HEK293T (cell line): ENCODE measurements at regions not wholly inside any gene's neighbourhood (a gene's known extent, or its start where the extent isn't known, plus 50 kb on each side); places are given as distances from the start of the nearest gene placed in this dataset.

Source experiments
- ARNT ChIP-seq: fragments of 450-650 bp; IDR thresholded peaks from 2 replicates; pipeline ENCODE4 v1.6.1; 2017; ENCODE audit warnings: mild to moderate bottlenecking
- BHLHE40 ChIP-seq: fragments of 450-650 bp; IDR thresholded peaks from 2 replicates; pipeline ENCODE4 v1.6.1; 2016; ENCODE audit warnings: mild to moderate bottlenecking, moderate library complexity, borderline replicate concordance
- ELF4 ChIP-seq: fragments of 450-650 bp; IDR thresholded peaks from 2 replicates; pipeline ENCODE4 v1.6.1; 2017; ENCODE audit warnings: antibody characterized with exemption
- FOXA1 ChIP-seq: fragments of 450-650 bp; IDR thresholded peaks from 2 replicates; pipeline ENCODE4 v1.6.1; 2016; ENCODE audit warnings: mild to moderate bottlenecking
- FOXK2 ChIP-seq: fragments of 450-650 bp; IDR thresholded peaks from 2 replicates; pipeline ENCODE4 v1.6.1; 2016; ENCODE audit warnings: mild to moderate bottlenecking
- FOXM1 ChIP-seq: fragments of 450-650 bp; IDR thresholded peaks from 2 replicates; pipeline ENCODE4 v1.6.1; 2017; ENCODE audit warnings: mild to moderate bottlenecking, borderline replicate concordance
- L3MBTL2 ChIP-seq: fragments of 450-650 bp; conservative IDR thresholded peaks from 2 replicates; pipeline ENCODE4 v1.6.1; 2016; ENCODE audit warnings: mild to moderate bottlenecking
- LEF1 ChIP-seq: fragments of 450-650 bp; IDR thresholded peaks from 2 replicates; pipeline ENCODE4 v1.6.1; 2017; ENCODE audit warnings: mild to moderate bottlenecking, borderline replicate concordance
- NFRKB ChIP-seq: fragments of 450-650 bp; IDR thresholded peaks from 2 replicates; pipeline ENCODE4 v1.6.1; 2016; ENCODE audit warnings: mild to moderate bottlenecking, moderate library complexity
- SP1 ChIP-seq: fragments of 450-650 bp; IDR thresholded peaks from 2 replicates; pipeline ENCODE4 v1.6.1; 2017
- SUZ12 ChIP-seq: fragments of 450-650 bp; IDR thresholded peaks from 2 replicates; pipeline ENCODE4 v1.6.1; 2016; ENCODE audit warnings: mild to moderate bottlenecking
- TARDBP ChIP-seq: fragments of 450-650 bp; IDR thresholded peaks from 2 replicates; pipeline ENCODE4 v1.6.1; 2016
- ZNF384 ChIP-seq: fragments of 450-650 bp; IDR thresholded peaks from 2 replicates; pipeline ENCODE4 v1.6.1; 2016
- TF ChIP-seq, protein P1 (sequence below): fragments of 450-650 bp; IDR thresholded peaks from 2 replicates; pipeline ENCODE4 v1.6.1; 2016

DNA sequence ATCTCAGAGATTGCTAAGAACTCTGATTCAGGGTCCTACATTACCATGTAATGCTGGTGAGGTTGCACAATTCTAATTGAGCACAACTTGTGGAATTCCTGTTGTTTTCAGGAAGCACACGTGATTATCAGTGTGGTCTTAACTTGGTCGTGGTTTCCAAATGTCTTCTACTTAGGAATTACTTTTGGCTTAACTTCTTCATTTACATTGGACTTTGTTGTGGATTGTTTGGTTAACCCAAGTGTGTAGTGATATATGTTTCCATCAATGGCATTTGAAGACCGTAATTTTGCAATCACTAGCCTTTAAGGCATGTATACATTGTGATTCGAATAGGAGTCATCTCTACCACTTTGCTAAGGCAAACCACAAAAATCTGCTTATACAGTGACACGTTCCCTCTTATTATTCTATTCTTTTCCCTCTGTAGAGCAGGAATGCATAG, 373.3 kb downstream of the IRS1 start:
- TF ChIP-seq ARNT (no peak), ELF4 (no peak), ZNF384 (no peak), FOXA1 (no peak), SP1 (no peak), TARDBP (no peak), FOXK2 (no peak), FOXM1 (no peak), LEF1 (no peak), SUZ12 (no peak), L3MBTL2 (no peak), BHLHE40 (no peak), NFRKB (no peak)
- TF ChIP-seq, protein P1, sequence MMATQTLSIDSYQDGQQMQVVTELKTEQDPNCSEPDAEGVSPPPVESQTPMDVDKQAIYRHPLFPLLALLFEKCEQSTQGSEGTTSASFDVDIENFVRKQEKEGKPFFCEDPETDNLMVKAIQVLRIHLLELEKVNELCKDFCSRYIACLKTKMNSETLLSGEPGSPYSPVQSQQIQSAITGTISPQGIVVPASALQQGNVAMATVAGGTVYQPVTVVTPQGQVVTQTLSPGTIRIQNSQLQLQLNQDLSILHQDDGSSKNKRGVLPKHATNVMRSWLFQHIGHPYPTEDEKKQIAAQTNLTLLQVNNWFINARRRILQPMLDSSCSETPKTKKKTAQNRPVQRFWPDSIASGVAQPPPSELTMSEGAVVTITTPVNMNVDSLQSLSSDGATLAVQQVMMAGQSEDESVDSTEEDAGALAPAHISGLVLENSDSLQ: no peak
